Endothelial cell of umbilical vein (primary cell): ENCODE measurements at regions not wholly inside any gene's neighbourhood (a gene's known extent, or its start where the extent isn't known, plus 50 kb on each side); places are given as distances from the start of the nearest gene placed in this dataset.

Experiments used
- BruUV-seq: library from RNA; stranded (reverse); fragments of 400-500 nt; replicated peaks from 2 replicates; lab custom pipeline; 2021; lab: Mats Ljungman, UMichigan
- CTCF ChIA-PET: fragments of 300-600, 350-600 bp; sonication (Branson Sonifier 250); formaldehyde crosslinking; loops from one replicate; lab custom pipeline; 2021; ENCODE audit warnings: antibody characterized with exemption, inconsistent platforms; lab: Charles Lee
- POLR2A ChIA-PET: fragments of 300-600, 350-600 bp; sonication (Branson Sonifier 250); formaldehyde crosslinking; loops from one replicate; lab custom pipeline; 2021; ENCODE audit warnings: antibody characterized with exemption, inconsistent platforms; lab: Charles Lee
- DNase-seq: peaks from one replicate; pipeline ENCODE4 v3.0.0-alpha.2; 2011; ENCODE audit warnings: low read depth, low spot score
- FAIRE-seq: peaks from 2 replicates; lab custom pipeline; 2011; peaks lifted over from hg19 to GRCh38; lab: Jason Lieb, UNC
- H2AFZ ChIP-seq: 2 replicates; pipeline ENCODE4 v1.6.0; 2012; ENCODE audit warnings: low read depth, low read length, control low read depth, inconsistent platforms
- H3K27ac ChIP-seq: 2 replicates; pipeline ENCODE4 v1.5.1; 2011; ENCODE audit warnings: low read depth, mild to moderate bottlenecking, control low read depth, low read length, moderate library complexity; ENCODE audit not compliant: insufficient read depth
- H3K27me3 ChIP-seq, 2 experiments: 2 replicates each; pipeline versions ENCODE4 v1.6.0 to v1.6.1; 2011; ENCODE audit warnings: low read length in 2 of 2, mixed read lengths in 1 of 2; ENCODE audit not compliant: control insufficient read depth in 2 of 2, insufficient read depth in 2 of 2
- H3K36me3 ChIP-seq, 2 experiments: 2 replicates in 1 of 2; 3 replicates in 1 of 2; pipeline ENCODE4 v1.5.1; 2011; ENCODE audit warnings: low read length in 2 of 2, mild to moderate bottlenecking in 1 of 2, moderate library complexity in 1 of 2; ENCODE audit not compliant: control insufficient read depth in 2 of 2, insufficient read depth in 2 of 2; ENCODE audit errors: extremely low read depth in 1 of 2
- H3K4me1 ChIP-seq: 3 replicates; pipeline ENCODE4 v1.5.1; 2011; ENCODE audit warnings: mild to moderate bottlenecking, low read length; ENCODE audit not compliant: control insufficient read depth, insufficient read depth; ENCODE audit errors: extremely low read depth
- H3K4me2 ChIP-seq: 2 replicates; pipeline ENCODE4 v1.6.1; 2011; ENCODE audit warnings: low read length, control low read depth, mixed read lengths; ENCODE audit not compliant: insufficient read depth
- H3K4me3 ChIP-seq, 3 experiments: fragments of 200-600 bp in 1 of 3; sonication (generic), shearing (Covaris generic) in 1 of 3; replicated peaks in 1 of 3; 2 replicates each; pipeline ENCODE4 v1.5.1; 2011 to 2016; ENCODE audit warnings: control low read depth in 3 of 3, low read length in 3 of 3, mild to moderate bottlenecking in 2 of 3, inconsistent platforms in 1 of 3, low read depth in 1 of 3, moderate library complexity in 1 of 3; ENCODE audit not compliant: insufficient read depth in 1 of 3
- H3K79me2 ChIP-seq: 2 replicates; pipeline ENCODE4 v1.6.0; 2012; ENCODE audit warnings: low read length, inconsistent platforms; ENCODE audit not compliant: control insufficient read depth, insufficient read depth
- H3K9ac ChIP-seq: replicated peaks from 2 replicates; pipeline ENCODE3; 2011; ENCODE audit warnings: low read length, control low read depth; ENCODE audit not compliant: insufficient read depth; ENCODE audit errors: extremely low read depth
- H3K9me1 ChIP-seq: replicated peaks from 3 replicates; pipeline ENCODE4 v1.6.0; 2011; ENCODE audit warnings: mild to moderate bottlenecking, low read length; ENCODE audit not compliant: control insufficient read depth, insufficient read depth; ENCODE audit errors: extremely low read depth
- H3K9me3 ChIP-seq: replicated peaks from 2 replicates; pipeline ENCODE4 v1.5.1; 2012; ENCODE audit warnings: low read length, inconsistent platforms; ENCODE audit not compliant: control insufficient read depth, insufficient read depth
- H4K20me1 ChIP-seq: replicated peaks from 2 replicates; pipeline ENCODE3; 2011; ENCODE audit warnings: mild to moderate bottlenecking, low read length; ENCODE audit not compliant: control insufficient read depth, insufficient read depth; ENCODE audit errors: extremely low read depth
- CTCF ChIP-seq, 2 donors: IDR thresholded peaks; 1 replicate in 1 of 2; 2 replicates in 1 of 2; pipeline ENCODE4 v1.5.1; 2011; ENCODE audit warnings: low read length in 2 of 2, mild to moderate bottlenecking in 2 of 2, moderate library complexity in 2 of 2, control low read depth in 1 of 2, inconsistent platforms in 1 of 2, low read depth in 1 of 2; ENCODE audit not compliant: insufficient read depth in 1 of 2; ENCODE audit errors: extremely low read depth in 1 of 2
- EZH2 ChIP-seq: IDR thresholded peaks from 2 replicates; pipeline ENCODE4 v1.6.1; 2012; ENCODE audit warnings: borderline replicate concordance, low read depth, mild to moderate bottlenecking, moderate library complexity, low read length, inconsistent platforms; ENCODE audit not compliant: severe bottlenecking
- GATA2 ChIP-seq: IDR thresholded peaks from 2 replicates; pipeline ENCODE4 v1.7.0; 2011; ENCODE audit warnings: low read depth, mild to moderate bottlenecking, moderate library complexity, mixed read lengths, low read length; ENCODE audit not compliant: insufficient read length, insufficient read depth
- JUN ChIP-seq: IDR thresholded peaks from 2 replicates; pipeline ENCODE4 v1.6.1; 2011; ENCODE audit warnings: borderline replicate concordance, low read depth; ENCODE audit not compliant: insufficient read length, insufficient read depth
- MAX ChIP-seq: IDR thresholded peaks from 2 replicates; pipeline ENCODE4 v1.6.1; 2011; ENCODE audit not compliant: insufficient read depth, insufficient read length
- POLR2AphosphoS5 ChIP-seq: IDR thresholded peaks from 2 replicates; pipeline ENCODE4 v1.6.1; 2012; ENCODE audit warnings: low read depth, mild to moderate bottlenecking, control low read depth, low read length, moderate library complexity; ENCODE audit not compliant: insufficient read depth
- dilution Hi-C: fragments of 300-500 bp; cut with MboI; formaldehyde crosslinking; loops from one replicate; pipeline ENCODE4 v1.15.0; 2019; ENCODE audit warnings: low sequenced_read_pairs; ENCODE audit not compliant: extremely low pct_ligation_motif_present
- intact Hi-C: fragments of 100-400 bp; cut with micrococcal nuclease; formaldehyde crosslinking; loops from one replicate; pipeline ENCODE4 v1.10.0; 2022

- no peaks in the 10 kb centered on the region for H3K36me3 ChIP-seq
- dilution Hi-C loops (no loop called here), intact Hi-C loops (no loop called here)
- no peak overlapping the region for H3K27ac ChIP-seq
- CTCF ChIA-PET, result interaction anchor here (0.9 kb wide), 1 partner anchor 20 kb away, joined by 3 read pairs; no protein-coding TSS in a partner anchor
- FAIRE-seq (no peak), DNase-seq (no peak)
- no peak overlapping the region for H3K4me3 ChIP-seq
- no peak overlapping the region for H3K4me2 ChIP-seq
- no peaks in the 10 kb centered on the region for H3K27me3 ChIP-seq
- H4K20me1 ChIP-seq, result no peaks in the 10 kb centered on the region
- H3K9me1 ChIP-seq, result no peaks in the 10 kb centered on the region
- POLR2A ChIA-PET, result no interaction called here
- H2AFZ ChIP-seq, result no peak overlapping the region
- H3K79me2 ChIP-seq, result no peaks in the 10 kb centered on the region
- no TSS peak for BruUV-seq
- no peak for TF ChIP-seq CTCF (IDR thresholded peaks at IDR 0.05; ENCODE audit: extremely low read depth in 1 of 2, insufficient read depth in 1 of 2, low read depth in 1 of 2, low read length in 2 of 2)
- no peak for TF ChIP-seq GATA2
- no peak for TF ChIP-seq JUN
- no peak for TF ChIP-seq POLR2AphosphoS5
- TF ChIP-seq EZH2, result no peak
- no peak for TF ChIP-seq MAX
- no peak overlapping the region for H3K9ac ChIP-seq
- H3K9me3 ChIP-seq, result no peaks in the 10 kb centered on the region
- H3K4me1 ChIP-seq, result no peaks in the 10 kb centered on the region
These were observed 111.1 kb downstream of the FOXA2 start for GRCh38 chr20:22473293-22473692.
